Loucy (cell line): ENCODE measurements at regions not wholly inside any gene's neighbourhood (a gene's known extent, or its start where the extent isn't known, plus 50 kb on each side); places are given as distances from the start of the nearest gene placed in this dataset.

Experiments used
- CTCF ChIP-seq: fragments of 200-600 bp; sonication (generic); conservative IDR thresholded peaks from 2 replicates; pipeline ENCODE4 v1.5.1; 2014; ENCODE audit warnings: mild to moderate bottlenecking, antibody characterized with exemption, low read length
- EZH2phosphoT487 ChIP-seq: fragments of 200-600 bp; IDR thresholded peaks from 2 replicates; pipeline ENCODE4 v1.6.1; 2018; ENCODE audit warnings: antibody characterized with exemption, mild to moderate bottlenecking, moderate library complexity, borderline replicate concordance

DNA sequence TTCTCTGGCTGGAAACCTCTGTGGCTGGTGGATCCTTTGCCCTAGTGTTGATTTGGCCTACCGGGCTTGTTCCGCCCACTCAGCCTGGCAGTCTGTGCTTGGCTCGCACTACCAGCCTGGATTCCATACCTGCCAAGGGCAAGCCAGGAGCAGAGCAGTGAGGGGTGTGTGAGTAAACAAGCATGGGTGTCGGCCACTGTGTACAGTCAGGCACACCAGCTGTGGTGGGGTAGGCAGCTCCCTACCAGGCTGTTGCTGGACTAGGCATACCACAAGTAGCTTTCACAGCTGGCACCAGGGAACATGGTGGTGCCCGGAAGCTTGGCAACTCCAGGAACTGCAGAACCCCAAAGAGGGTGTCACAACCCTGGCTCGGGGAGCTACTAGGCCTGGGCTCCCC lies 942.9 kb upstream of the LRRN3 start:
- TF ChIP-seq CTCF = no peak
- TF ChIP-seq EZH2phosphoT487 = no peak
